Neural cell (in vitro differentiated cells): ENCODE measurements at regions not wholly inside any gene's neighbourhood (a gene's known extent, or its start where the extent isn't known, plus 50 kb on each side); places are given as distances from the start of the nearest gene placed in this dataset.

Experiments used
- H2AFZ ChIP-seq: fragments of 200-600, 300-800 bp; sonication (generic), shearing (Covaris generic); 2 replicates; pipeline ENCODE4 v1.6.0; 2014; ENCODE audit warnings: low read depth, mild to moderate bottlenecking, antibody characterized with exemption, low read length, moderate library complexity
- H3F3A ChIP-seq: fragments of 200-600 bp; shearing (Covaris generic); 2 replicates; pipeline ENCODE4 v1.6.1; 2016; ENCODE audit warnings: mild to moderate bottlenecking, moderate library complexity, mixed read lengths, antibody characterized with exemption, low read length; ENCODE audit not compliant: insufficient read depth, poor library complexity, severe bottlenecking
- H3K27ac ChIP-seq: fragments of 200-600, 300-800 bp; sonication (generic), shearing (Covaris generic); 2 replicates; pipeline ENCODE4 v1.5.1; 2014; ENCODE audit warnings: mild to moderate bottlenecking, low read length, moderate library complexity
- H3K27me3 ChIP-seq: fragments of 300-800, 200-600 bp; sonication (generic), shearing (Covaris generic); 2 replicates; pipeline ENCODE4 v1.6.0; 2014; ENCODE audit warnings: mild to moderate bottlenecking, low read depth, low read length, moderate library complexity; ENCODE audit not compliant: insufficient read depth
- H3K36me3 ChIP-seq: fragments of 300-800, 200-600 bp; sonication (generic), shearing (Covaris generic); 2 replicates; pipeline ENCODE4 v1.5.1; 2014; ENCODE audit warnings: mild to moderate bottlenecking, antibody characterized with exemption, low read length, moderate library complexity; ENCODE audit not compliant: insufficient read depth
- H3K4me2 ChIP-seq: fragments of 300-800, 200-600 bp; sonication (generic), shearing (Covaris generic); 2 replicates; pipeline ENCODE4 v1.6.0; 2014; ENCODE audit warnings: mild to moderate bottlenecking, low read length
- H3K4me3 ChIP-seq: fragments of 300-800, 200-600 bp; sonication (generic), shearing (Covaris generic); 2 replicates; pipeline ENCODE4 v1.5.1; 2014; ENCODE audit warnings: mild to moderate bottlenecking, low read length, moderate library complexity
- H3K79me2 ChIP-seq: fragments of 200-600 bp; shearing (Covaris generic); replicated peaks from 2 replicates; pipeline ENCODE4 v1.6.0; 2014; ENCODE audit warnings: mild to moderate bottlenecking, low read length, moderate library complexity; ENCODE audit not compliant: insufficient read depth
- H3K9ac ChIP-seq: fragments of 300-800, 200-600 bp; sonication (generic), shearing (Covaris generic); 2 replicates; pipeline ENCODE4 v1.6.1; 2016; ENCODE audit warnings: mild to moderate bottlenecking, low read length, mixed read lengths
- H3K9me2 ChIP-seq: fragments of 200-600 bp; shearing (Covaris generic); 2 replicates; pipeline ENCODE4 v1.6.1; 2016; ENCODE audit warnings: mild to moderate bottlenecking, low read length, mixed read lengths; ENCODE audit not compliant: insufficient read depth
- H3K9me3 ChIP-seq: fragments of 200-600, 300-800 bp; sonication (generic), shearing (Covaris generic); 2 replicates; pipeline ENCODE4 v1.6.1; 2016; ENCODE audit warnings: mild to moderate bottlenecking, mixed run types, low read length, moderate library complexity, mixed read lengths
- H4K20me1 ChIP-seq: fragments of 200-600 bp; shearing (Covaris generic); 2 replicates; pipeline ENCODE4 v1.6.1; 2016; ENCODE audit warnings: mild to moderate bottlenecking, mixed run types; ENCODE audit not compliant: insufficient read depth
- EP300 ChIP-seq: fragments of 450-650 bp; conservative IDR thresholded peaks from 2 replicates; pipeline ENCODE4 v1.6.1; 2014; ENCODE audit warnings: antibody characterized with exemption, mild to moderate bottlenecking, moderate library complexity; ENCODE audit not compliant: poor library complexity, severe bottlenecking
- EZH2 ChIP-seq: fragments of 200-600, 300-800 bp; shearing (Covaris generic), sonication (generic); IDR thresholded peaks from 2 replicates; pipeline ENCODE4 v1.6.1; 2014; ENCODE audit warnings: antibody characterized with exemption, low read length, borderline replicate concordance, mild to moderate bottlenecking; ENCODE audit not compliant: insufficient read depth, poor library complexity, severe bottlenecking
- MXI1 ChIP-seq: fragments of 450-650 bp; conservative IDR thresholded peaks from 2 replicates; pipeline ENCODE4 v1.6.1; 2014; ENCODE audit warnings: antibody characterized with exemption, mild to moderate bottlenecking; ENCODE audit not compliant: poor library complexity, severe bottlenecking
- POLR2AphosphoS5 ChIP-seq: IDR thresholded peaks from 2 replicates; pipeline ENCODE4 v1.6.1; 2012
- RAD21 ChIP-seq: fragments of 450-650 bp; conservative IDR thresholded peaks from 2 replicates; pipeline ENCODE4 v1.6.1; 2014; ENCODE audit warnings: antibody characterized with exemption, mild to moderate bottlenecking, moderate library complexity
- SMC3 ChIP-seq: fragments of 450-650 bp; conservative IDR thresholded peaks from 2 replicates; pipeline ENCODE4 v1.6.1; 2014; ENCODE audit warnings: antibody characterized with exemption, mild to moderate bottlenecking, moderate library complexity; ENCODE audit not compliant: poor library complexity
- TAF1 ChIP-seq: IDR thresholded peaks from 2 replicates; pipeline ENCODE4 v1.6.1; 2012; ENCODE audit warnings: low read depth
- TF ChIP-seq, protein P1 (sequence below): fragments of 450-650 bp; IDR thresholded peaks from 2 replicates; pipeline ENCODE4 v1.5.1; 2014; ENCODE audit warnings: antibody characterized with exemption, mild to moderate bottlenecking, moderate library complexity; ENCODE audit not compliant: poor library complexity, severe bottlenecking
- TF ChIP-seq, protein P2 (sequence below): IDR thresholded peaks from 2 replicates; pipeline ENCODE4 v1.6.1; 2012; ENCODE audit warnings: borderline replicate concordance

DNA sequence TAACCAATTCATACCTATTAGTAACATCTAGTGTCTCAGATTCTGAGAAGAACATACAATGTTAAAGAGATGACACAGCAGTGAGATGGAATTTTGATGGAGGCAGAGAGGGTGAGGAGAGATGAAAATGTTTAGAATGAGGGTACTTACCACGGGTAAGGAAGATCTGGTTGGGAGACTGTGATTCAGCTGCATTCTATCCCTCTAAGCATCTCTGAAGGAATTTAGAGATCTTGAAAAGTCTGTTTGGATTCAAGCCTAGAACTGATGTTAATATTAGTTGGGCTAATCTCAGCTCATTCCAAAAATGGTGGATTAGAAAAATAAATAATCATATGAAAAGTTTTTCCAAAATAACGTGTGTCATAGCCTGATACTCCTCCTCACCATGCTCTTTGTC is 191.5 kb upstream of the CLINT1 start:
- TF ChIP-seq, protein P1, sequence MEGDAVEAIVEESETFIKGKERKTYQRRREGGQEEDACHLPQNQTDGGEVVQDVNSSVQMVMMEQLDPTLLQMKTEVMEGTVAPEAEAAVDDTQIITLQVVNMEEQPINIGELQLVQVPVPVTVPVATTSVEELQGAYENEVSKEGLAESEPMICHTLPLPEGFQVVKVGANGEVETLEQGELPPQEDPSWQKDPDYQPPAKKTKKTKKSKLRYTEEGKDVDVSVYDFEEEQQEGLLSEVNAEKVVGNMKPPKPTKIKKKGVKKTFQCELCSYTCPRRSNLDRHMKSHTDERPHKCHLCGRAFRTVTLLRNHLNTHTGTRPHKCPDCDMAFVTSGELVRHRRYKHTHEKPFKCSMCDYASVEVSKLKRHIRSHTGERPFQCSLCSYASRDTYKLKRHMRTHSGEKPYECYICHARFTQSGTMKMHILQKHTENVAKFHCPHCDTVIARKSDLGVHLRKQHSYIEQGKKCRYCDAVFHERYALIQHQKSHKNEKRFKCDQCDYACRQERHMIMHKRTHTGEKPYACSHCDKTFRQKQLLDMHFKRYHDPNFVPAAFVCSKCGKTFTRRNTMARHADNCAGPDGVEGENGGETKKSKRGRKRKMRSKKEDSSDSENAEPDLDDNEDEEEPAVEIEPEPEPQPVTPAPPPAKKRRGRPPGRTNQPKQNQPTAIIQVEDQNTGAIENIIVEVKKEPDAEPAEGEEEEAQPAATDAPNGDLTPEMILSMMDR, result no peak
- TF ChIP-seq EP300 (no peak), RAD21 (no peak), POLR2AphosphoS5 (no peak), TAF1 (no peak), SMC3 (no peak), MXI1 (no peak), EZH2 (no peak)
- TF ChIP-seq, protein P2, sequence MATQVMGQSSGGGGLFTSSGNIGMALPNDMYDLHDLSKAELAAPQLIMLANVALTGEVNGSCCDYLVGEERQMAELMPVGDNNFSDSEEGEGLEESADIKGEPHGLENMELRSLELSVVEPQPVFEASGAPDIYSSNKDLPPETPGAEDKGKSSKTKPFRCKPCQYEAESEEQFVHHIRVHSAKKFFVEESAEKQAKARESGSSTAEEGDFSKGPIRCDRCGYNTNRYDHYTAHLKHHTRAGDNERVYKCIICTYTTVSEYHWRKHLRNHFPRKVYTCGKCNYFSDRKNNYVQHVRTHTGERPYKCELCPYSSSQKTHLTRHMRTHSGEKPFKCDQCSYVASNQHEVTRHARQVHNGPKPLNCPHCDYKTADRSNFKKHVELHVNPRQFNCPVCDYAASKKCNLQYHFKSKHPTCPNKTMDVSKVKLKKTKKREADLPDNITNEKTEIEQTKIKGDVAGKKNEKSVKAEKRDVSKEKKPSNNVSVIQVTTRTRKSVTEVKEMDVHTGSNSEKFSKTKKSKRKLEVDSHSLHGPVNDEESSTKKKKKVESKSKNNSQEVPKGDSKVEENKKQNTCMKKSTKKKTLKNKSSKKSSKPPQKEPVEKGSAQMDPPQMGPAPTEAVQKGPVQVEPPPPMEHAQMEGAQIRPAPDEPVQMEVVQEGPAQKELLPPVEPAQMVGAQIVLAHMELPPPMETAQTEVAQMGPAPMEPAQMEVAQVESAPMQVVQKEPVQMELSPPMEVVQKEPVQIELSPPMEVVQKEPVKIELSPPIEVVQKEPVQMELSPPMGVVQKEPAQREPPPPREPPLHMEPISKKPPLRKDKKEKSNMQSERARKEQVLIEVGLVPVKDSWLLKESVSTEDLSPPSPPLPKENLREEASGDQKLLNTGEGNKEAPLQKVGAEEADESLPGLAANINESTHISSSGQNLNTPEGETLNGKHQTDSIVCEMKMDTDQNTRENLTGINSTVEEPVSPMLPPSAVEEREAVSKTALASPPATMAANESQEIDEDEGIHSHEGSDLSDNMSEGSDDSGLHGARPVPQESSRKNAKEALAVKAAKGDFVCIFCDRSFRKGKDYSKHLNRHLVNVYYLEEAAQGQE, result no peak
- Histone ChIP-seq H3K27me3 (no peaks in the 10 kb centered on the region), H3K9ac (no peak overlapping the region), H3K79me2 (no peaks in the 10 kb centered on the region), H3K4me2 (no peak overlapping the region), H4K20me1 (no peaks in the 10 kb centered on the region), H3K27ac (no peak overlapping the region), H3K4me3 (no peak overlapping the region), H3F3A (no peaks in the 10 kb centered on the region), H3K36me3 (no peaks in the 10 kb centered on the region), H3K9me3 (no peaks in the 10 kb centered on the region), H3K9me2 (no peaks in the 10 kb centered on the region), H2AFZ (no peak overlapping the region)

DNA sequence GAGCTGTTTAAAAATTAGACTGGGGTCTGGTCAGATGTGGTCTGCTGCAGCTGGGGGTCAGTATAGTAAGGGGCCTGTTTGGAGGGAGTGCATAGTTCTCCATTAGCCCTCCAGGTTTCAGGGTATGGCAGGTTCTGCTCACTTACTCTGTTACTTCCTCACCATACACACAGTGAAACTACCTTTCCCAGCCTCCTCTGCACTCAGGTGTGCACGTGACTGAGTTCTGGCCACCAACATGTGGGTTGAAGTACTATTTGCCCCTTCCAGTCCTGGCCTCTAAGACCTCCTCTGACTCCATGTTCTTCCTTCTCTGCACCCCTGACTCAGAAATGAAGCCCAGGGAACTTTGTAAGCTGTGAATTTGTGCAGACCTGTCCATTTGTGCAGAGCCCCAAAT is 190.5 kb upstream of the CLINT1 start:
- Histone ChIP-seq H3K4me3 (no peak overlapping the region), H2AFZ (no peak overlapping the region)
- TF ChIP-seq EP300 (no peak), EZH2 (no peak), RAD21 (no peak), TAF1 (no peak), POLR2AphosphoS5 (no peak), SMC3 (no peak), MXI1 (no peak)
- TF ChIP-seq, protein P2, result no peak
- TF ChIP-seq, protein P1, result no peak

More for the DNA sequence above, 190.5 kb upstream of the CLINT1 start:
- Histone ChIP-seq H3K27me3 (no peaks in the 10 kb centered on the region), H3F3A (no peaks in the 10 kb centered on the region), H3K36me3 (no peaks in the 10 kb centered on the region), H4K20me1 (no peaks in the 10 kb centered on the region), H3K79me2 (no peaks in the 10 kb centered on the region), H3K27ac (no peak overlapping the region), H3K4me2 (no peak overlapping the region), H3K9me3 (no peaks in the 10 kb centered on the region), H3K9me2 (no peaks in the 10 kb centered on the region), H3K9ac (no peak overlapping the region)
